AG08395 (cell line): ENCODE measurements at regions not wholly inside any gene's neighbourhood (a gene's known extent, or its start where the extent isn't known, plus 50 kb on each side); places are given as distances from the start of the nearest gene placed in this dataset.
"Not testable (repeated sequence)": the region's sequence is repeated elsewhere in the genome, so short reads cannot be mapped to it uniquely, and the experiment has no call there.

Source experiments
- DNase-seq: peaks from one replicate; pipeline ENCODE4 v3.0.0; 2012; ENCODE audit warnings: mixed read lengths, low spot score

DNA sequence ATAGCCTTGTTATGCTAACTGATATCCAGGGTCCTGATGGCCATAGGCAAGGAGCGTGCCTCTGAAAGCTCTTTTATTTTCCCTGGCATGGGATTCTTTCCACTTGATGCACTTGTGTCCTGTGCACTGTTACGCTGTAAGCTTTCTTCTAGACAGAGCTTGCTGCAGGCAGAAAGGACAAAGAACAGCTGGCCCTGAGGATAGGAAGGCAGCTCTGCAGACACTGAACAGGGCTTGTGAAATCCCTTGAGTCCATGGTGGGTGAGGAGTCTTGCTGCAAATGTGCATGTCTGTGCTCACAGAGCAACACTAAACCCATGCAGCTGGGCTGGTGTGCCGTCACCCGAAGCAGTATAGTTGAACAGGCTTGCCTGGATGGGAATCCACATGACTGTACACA lies 126.6 kb downstream of the AKAP11 start:
- no peak for DNase-seq

DNA sequence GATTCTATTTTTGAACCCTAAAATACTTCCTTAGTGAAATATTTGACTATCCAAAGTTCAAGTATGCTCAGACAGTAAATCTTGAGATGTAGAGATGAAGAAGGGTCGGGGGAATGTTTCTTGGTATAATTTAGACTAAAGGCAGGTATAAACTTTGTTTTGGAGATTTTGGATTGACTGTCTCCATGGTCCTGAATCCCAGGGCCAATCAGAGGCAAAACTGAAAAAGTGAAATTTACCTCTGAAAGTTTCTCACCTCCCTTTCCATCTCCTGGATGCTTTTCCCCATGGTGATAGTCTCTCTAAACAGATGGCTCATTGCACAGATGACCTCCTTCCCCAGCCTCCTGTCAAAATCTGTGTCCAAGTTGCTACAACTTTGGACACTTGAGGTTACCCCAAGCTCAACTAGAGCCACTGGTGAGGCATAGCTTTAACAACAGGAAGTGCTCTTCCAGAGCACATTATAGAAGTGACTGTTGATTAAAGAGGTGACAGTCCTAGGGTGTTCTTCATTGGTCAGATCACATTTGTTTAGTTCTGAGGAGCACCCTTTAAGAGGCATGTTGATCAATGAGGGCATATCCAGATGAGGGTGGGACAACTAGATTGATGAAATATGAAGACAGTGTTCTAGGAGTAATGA lies 128.4 kb downstream of the AKAP11 start:
- no peak for DNase-seq

DNA sequence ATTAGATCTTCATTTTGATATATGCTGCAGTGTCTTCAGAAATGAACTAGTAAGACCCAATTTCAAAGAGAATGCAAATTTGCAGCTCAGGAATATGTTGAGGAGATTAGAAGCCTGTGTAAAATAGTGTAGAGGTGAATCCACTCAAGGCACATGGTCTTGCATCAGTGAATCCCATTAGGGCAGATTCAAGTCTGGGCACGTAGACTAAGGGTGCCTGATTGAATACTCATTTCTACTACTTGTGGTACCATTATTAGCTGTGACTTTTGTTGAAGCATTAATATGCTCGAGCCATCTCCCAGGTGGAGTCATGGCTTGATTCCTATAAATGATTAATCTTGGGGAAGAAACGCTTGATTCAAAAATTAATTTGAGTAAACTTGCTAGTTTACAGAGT lies 129.4 kb downstream of the AKAP11 start:
- DNase-seq = no peak

DNA sequence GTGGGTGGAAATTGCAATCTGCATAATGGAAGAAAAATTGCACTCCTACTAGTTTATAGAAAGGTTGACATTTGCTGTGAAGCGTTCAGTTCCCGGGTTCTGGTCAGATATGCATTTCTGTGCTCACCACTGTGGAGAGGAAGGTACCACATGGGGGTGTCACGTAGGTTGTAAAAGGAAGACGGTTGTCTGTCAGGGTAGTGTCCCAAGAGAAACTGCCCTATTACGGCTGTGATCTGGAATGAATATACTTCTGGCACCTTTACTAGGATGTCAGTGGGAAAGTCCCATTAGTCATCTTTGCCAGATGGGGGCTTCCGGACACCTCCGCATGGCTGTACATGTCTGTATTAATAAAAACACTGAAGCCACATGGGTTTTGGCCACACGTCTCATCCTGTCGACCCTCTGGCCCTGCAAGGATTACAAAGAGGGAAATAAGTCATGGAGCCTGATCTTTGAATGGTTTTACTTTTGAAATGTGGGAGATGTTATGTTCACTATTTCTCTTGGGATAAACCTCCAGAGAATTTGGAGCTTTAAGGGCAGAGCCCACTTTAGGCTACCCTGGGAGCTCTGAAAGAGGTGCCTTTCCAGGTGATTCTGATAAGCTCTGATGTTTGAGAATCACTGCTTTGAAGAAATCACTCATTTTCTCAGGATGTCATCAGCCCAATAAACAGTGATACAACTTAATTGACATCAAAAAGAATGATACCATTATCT lies 133.9 kb downstream of the AKAP11 start:
- DNase-seq = no peak

DNA sequence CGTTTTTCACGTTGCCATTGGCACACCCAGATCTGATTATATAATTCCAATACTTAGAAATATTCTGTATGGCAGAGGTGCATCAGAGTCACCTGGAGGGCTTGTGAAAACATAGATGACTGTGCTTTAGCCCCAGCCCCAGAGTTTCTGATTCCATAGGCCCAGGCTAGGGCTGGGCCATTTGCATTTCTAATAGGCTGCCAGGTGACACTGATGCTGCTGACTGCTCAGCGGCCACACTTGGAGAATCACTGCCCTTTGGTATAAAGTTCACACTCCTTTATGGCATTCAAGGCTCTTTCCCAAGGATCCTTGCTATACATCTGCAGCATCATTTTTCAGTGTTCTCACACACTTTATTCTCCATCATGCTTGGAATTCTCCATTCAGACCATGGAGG lies 137.1 kb downstream of the AKAP11 start:
- no peak for DNase-seq

- no peak for DNase-seq
These were observed 137.6 kb downstream of the AKAP11 start for GRCh38 chr13:42409551-42409950.

DNA sequence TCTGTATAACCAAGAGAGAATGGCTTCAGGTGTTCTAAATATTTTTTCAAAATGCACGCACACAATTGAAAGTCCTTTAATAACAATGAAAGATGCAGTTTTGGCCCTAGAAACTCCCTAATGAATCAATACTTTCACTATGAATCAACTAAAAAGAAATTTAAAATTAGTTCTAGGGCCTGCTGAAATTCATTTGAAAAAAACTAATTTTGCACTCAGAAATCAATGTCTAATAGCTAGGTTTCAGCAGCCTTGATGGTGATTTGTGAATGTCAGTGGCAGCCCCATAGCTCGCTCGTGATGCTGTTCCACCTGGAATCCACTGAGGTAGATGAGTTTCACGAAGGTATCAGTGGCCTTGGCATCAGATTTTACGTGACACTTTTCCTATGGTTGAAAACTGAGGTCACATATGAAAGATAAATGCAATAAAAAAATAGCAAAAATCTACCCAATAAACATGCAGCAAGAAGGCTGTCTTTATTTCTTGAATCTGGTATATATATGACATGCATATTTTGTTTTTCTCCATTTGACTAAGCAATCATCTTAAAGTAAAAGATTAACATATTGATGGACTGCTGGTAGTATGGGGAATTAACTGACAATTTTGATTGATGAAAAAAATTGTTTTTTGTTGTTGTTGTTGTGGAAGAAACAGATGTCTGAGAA lies 141.0 kb downstream of the AKAP11 start:
- no peak for DNase-seq

DNA sequence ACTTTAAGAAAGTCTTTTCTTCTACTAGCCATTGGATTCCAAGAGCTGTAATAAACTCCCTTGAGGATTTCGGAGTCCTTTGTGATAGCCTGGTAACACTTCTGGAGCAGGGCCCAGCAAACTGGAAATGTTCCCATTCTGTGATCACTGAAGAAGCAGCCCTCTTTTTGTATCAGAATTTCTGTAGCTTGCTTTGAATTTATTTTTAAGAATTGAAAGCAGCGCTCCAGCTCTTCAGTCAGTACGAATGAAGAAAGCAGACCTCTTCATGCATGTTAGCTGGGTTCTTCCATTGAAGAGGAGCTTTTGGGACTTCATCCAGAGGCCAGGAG lies 141.5 kb downstream of the AKAP11 start:
- DNase-seq = no peak

- DNase-seq = no peak
These were observed 145.7 kb downstream of the AKAP11 start for GRCh38 chr13:42417626-42418025.

DNA sequence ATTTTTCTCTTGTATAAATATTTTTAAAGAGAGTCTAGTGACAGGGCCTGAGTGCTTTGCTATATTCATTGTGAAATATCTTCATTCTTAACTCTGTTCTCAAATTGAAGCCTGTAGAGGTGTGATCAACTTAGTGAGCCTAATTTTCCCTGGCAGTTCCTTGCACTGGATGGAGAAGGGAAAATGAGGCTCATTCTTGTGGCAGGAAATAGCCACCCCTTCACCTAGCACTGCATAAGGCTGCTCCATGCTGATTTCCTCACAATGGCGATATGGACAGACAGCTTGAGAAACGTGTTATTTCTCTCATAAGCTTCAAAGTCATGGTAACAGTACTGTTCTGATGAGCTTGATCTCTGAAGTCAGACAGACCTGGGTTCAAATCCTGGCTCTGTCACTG lies 146.2 kb downstream of the AKAP11 start:
- no peak for DNase-seq

DNA sequence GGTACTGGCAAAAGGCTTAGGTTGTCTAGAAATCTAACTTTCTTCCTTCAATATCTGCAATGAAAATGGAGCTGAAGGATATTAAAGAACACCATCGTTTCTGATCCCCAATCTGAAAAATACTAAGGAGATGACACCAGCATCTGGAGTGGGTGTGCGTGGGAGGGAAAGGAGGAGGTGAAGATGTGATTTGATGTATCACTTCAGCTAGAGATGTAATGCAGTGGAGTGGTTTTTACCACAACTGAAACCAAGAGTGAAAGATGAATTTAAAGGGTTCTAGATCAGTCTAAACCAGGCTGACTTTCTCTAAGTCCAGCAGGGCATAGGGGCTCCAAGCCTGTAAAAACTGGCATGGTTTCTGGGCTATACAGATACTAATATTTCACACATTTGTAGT lies 148.4 kb downstream of the AKAP11 start:
- DNase-seq = no peak

DNA sequence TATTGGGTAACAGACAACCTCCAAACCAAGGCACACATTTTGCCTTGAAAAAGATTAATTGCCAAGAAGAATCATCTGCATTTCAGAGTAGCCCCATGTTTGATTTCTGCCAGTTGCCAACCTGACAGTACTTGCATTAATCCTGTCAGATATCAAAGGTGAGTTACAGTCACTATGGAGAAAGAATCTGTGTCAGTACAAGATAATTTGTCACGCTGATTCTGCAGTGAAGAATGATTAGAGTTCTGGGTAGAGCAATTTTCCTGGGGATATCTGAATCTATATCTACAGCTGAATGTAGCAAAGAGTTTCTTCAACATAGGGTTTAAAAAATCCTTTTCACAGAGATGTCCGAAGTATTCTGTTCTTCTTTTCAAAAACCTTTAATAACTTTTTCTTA lies 150.7 kb downstream of the AKAP11 start:
- no peak for DNase-seq

- DNase-seq = no peak
These were observed 149.8 kb upstream of the TNFSF11 start for GRCh38 chr13:42424182-42424581.

GRCh38 chr13:42445354-42445753 lies 128.6 kb upstream of the TNFSF11 start:
- DNase-seq = no peak

DNA sequence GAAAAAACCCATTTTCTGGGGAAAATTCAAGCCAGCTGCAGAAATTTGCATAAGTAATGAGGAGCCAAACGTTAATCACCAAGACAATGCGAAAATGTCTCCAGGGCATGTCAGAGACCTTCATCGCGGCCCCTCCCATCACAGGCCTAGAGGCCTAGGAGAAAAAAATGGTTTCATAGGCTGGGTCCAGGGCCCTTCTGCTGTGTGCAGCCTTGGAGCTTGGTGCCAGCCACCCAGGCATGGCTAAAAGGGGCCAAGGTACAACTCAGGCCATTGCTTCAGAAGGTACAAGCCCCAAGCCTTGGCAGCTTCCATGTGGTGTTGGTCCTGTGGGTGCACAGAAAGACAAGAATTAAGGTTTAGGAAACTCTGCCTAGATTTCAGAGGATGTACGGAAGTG lies 127.4 kb upstream of the TNFSF11 start:
- not testable (repeated sequence) for DNase-seq

- DNase-seq = no peak
These were observed 120.8 kb upstream of the TNFSF11 start for GRCh38 chr13:42453091-42453645.

GRCh38 chr13:42454749-42455148 lies 119.2 kb upstream of the TNFSF11 start:
- no peak for DNase-seq

GRCh38 chr13:42458193-42458592 lies 115.8 kb upstream of the TNFSF11 start:
- DNase-seq = no peak

GRCh38 chr13:42466123-42466522 lies 107.8 kb upstream of the TNFSF11 start:
- DNase-seq = no peak

- no peak for DNase-seq
These were observed 107.3 kb upstream of the TNFSF11 start for GRCh38 chr13:42466609-42467008.

GRCh38 chr13:42474954-42475353 lies 99.0 kb upstream of the TNFSF11 start:
- DNase-seq = no peak

DNA sequence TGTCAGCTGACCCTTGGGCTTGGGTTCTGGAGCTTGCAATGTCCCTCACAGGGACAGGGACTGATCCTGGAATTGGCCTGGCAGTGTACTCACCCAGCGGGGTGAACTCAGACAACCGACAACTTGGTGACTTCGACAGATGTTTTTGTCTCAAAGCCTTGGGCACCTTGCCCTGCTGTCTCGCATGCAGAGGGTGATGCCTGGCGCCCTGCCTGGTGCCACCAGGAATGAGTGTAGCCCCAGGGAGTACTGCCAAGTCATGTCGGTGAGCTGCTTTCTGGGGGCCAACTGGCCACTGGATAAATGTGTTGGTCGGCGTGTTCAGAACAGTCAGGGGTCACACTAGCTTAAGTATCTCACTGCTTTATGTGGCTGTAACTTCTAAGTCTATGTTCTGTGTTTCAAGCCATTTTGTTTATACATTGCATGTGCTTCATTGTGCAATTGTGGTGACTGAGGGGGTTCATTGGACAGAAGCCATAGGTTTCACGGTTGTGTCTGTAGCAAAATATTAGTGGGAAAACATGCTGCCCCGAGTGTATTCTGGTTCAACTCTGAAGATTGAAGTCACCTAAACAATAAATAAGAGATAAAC lies 96.3 kb upstream of the TNFSF11 start:
- no peak for DNase-seq
